ENCODE measurements at regions not wholly inside any gene's neighbourhood (a gene's known extent, or its start where the extent isn't known, plus 50 kb on each side); places are given as distances from the start of the nearest gene placed in this dataset.
"Not testable (repeated sequence)": the region's sequence is repeated elsewhere in the genome, so short reads cannot be mapped to it uniquely, and the experiment has no call there.

DNA sequence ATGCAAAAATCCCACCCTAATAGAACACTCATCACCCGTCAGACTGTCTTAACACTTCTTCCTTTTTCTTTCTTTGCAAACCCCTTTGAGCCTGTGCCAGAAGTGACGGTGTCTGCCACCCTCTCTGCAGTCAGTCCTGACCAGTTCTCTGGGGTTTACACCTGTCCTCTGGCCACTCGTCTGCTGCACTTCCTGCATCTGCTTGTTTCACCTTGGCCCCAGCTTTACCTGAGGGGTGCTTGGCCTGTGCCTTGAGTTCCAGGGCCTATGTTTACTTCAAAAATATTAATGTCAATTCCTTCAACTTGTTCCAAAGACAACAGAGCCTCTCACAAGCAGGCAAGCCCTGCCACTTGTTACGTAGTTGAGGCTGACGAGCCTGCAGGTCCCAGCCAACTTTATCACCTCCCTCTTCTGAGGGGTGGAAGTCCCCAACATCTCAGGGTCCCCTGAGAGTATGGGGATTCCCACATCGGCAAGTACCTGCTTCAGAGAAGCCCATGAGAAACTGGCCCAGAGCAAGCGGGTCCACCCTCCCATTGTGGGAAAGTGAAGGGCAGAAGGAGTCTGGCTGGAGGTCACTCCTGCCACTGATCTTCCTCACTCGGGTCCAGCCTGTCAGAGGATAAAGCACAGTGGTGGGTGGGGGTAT is 205.4 kb downstream of the DAD1 start:
- DNase-seq, result no peak

DNA sequence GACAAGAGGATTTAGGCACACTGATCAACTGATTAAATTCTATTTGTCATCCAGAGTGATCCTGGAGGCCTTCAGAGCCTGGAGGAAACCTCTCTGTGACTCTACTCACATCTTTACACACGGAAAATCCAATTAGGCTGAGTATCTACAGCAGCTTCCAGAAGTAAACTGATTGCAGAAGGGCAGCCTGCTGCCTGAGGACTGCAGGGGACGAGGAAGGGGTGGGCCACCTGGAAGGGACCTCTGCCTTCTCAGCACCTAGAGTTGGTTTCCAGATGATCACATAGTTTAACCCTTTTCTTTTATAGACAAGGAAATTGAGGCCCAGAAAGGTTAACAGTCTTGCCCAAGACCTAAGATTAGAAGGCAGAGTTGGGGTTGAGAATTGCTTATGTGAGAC is 206.1 kb downstream of the DAD1 start:
- DNase-seq, result no peak

GRCh38 chr14:22382395-22382794 is 206.6 kb downstream of the DAD1 start:
- DNase-seq, result no peak

DNA sequence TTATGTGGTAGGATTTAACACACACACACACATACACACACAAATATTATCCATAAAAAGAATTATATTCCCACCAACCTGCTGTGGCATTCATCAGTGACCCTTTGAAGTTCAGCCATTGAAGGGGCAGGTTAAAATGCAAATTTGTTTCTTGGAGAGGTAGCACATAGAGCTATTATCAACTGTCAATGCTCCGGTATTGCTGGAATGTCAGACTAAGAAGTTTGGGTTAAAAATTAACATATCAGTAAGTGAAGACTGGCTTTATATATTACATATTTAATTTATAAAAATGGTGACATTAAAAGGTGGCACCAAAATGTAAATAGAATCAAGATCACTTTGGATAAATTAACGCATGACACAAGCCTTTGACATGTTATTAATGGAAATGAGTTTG is 207.3 kb downstream of the DAD1 start:
- no peak for DNase-seq

- DNase-seq, result no peak
Measured at GRCh38 chr14:22381408-22381760, 207.6 kb downstream of the DAD1 start.

- no peak for DNase-seq
Measured at GRCh38 chr14:22380571-22381407, 208.2 kb downstream of the DAD1 start.

DNA sequence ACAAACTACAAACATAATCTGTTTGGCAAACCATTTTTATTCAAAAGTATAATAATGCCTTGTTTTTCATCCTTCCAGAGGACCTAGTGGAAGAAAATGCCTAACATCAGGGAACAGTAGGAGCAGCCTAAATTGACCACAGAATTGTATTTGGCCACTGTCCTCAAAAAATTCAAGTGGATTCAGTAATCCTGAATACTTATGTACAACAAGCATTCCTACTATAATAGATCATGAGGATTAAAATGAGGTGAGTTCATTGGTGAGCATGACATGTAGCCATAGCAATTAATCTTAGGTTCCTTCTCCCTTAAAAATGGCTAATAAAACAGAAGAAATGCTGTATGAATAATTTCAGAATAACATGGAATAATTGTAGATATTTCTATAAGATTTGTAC is 209.3 kb downstream of the DAD1 start:
- DNase-seq, result no peak

DNA sequence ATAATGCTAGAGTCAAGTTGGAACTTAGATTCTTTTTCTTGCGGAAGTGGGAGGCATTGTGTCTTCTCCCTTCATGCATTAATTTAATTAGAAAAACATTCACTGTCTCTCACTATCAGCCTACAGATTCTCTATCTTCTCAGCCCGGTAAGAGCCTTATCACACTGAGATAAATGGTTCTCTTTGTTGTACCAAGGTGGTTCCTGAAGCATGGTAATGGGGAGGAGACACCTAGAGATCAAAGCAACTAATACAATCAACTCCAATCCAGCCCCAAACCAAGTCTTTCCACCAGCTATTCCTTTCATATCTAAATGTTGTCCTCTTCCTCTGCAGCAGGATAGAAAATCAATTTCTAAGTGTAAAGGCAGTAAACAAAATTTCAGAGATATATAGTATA is 210.8 kb downstream of the DAD1 start:
- no peak for DNase-seq

GRCh38 chr14:22375321-22375930 is 213.6 kb downstream of the DAD1 start:
- DNase-seq, result peak; percentile 11

GRCh38 chr14:22370084-22370847 is 218.8 kb downstream of the DAD1 start:
- no peak for DNase-seq

DNA sequence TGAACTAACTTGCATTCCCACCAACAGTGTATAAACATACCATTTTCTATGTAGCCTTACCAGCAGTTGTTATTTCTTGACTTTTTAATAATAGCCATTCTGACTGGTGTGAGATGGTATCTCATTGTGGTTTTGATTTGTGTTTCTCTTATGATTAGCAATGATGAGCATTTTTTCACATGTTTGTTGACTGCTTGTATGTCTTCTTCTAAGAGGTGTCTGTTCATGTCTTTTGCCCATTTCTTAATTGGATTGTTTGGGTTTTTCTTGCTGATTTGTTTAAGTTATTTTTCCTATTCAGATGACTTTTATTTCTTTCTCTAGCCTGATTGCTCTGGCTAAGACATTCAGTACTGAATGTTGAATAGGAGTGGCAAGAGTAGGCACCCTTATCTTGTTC is 230.3 kb downstream of the DAD1 start:
- no peak for DNase-seq

- DNase-seq, result not testable (repeated sequence)
Measured at GRCh38 chr14:22349281-22349680, 239.7 kb downstream of the DAD1 start.

DNA sequence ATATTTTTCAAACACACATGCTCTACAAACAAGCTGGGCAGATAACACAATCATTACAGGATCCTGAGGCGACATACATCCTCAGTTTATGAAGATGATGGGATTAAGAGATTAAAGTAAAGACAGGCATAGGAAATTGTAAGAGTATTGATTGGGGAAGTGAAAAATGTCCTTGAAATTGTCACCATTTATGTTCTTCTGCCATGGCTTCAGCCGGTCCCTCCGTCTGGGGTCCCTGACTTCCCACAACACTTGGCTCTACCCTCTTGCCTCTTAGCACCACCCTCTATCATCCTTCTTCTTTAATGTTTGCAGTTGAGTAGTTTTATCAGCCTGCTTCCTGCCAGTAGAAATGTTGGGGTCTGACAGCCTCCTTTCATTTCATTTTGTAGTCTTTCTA is 244.4 kb downstream of the DAD1 start:
- DNase-seq, result no peak

- DNase-seq, result not testable (repeated sequence)
Measured at GRCh38 chr14:22344209-22344608, 244.8 kb downstream of the DAD1 start.

GRCh38 chr14:22341049-22341448 is 248.0 kb downstream of the DAD1 start:
- no peak for DNase-seq

DNA sequence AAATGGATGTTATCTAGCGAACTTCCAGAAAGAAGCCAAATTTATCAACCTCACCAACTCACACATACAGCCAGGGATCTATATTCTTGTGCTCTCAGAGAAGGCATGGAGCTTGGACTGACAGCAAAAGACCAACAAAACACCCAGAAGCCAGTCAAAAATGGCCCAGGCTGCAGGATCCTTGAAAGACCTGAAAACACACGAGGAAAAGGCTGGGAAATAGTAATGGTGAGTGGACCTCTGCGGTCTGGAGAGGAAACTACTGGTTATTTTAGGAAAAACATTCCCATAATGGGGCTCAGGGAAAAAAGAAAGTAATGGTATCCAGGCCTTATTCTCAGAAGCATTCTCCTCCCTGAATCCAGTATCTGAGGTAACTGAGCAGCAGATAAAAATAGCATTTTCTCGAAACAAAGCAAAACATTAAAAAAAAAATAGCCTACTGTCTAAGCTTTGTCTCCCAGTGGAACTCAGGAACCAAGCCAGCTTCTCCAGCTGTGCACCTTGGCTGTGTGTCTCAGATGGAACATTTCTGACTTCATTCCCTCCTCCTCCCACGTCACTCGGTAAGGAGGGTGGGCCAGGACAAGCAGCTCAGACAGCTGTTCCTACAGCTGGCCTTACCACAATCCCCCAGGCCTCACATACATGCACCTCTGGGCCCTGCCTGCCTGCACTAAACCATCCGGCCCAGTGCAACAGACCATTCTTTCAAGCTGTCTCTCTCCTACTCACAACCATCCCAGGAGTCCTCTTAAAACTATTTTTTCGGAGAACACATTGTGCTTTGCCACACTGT is 249.9 kb downstream of the DAD1 start:
- DNase-seq, result no peak

DNA sequence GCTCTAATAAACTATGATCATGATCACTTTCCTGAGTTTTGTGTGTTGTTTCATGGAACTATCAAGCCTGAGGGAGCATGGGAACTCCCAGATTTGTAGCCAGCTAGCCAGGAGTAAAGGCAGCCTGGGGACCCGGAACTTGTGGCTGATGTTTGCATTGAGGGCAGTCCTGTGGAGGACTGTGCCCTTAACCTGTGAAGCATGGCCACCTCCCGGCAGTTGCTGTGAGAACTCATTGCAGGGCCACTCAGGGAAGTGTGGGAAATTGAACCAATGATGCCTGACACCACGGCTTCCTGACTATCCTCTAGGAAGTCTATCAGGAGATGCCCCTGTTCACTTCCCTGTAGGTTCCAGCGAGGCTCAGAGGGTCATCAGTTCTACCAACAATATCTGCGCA is 250.6 kb downstream of the DAD1 start:
- no peak for DNase-seq

- no peak for DNase-seq
Measured at GRCh38 chr14:22337938-22338337, 251.1 kb downstream of the DAD1 start.

GRCh38 chr14:22337521-22337920 is 251.5 kb downstream of the DAD1 start:
- DNase-seq, result no peak

DNA sequence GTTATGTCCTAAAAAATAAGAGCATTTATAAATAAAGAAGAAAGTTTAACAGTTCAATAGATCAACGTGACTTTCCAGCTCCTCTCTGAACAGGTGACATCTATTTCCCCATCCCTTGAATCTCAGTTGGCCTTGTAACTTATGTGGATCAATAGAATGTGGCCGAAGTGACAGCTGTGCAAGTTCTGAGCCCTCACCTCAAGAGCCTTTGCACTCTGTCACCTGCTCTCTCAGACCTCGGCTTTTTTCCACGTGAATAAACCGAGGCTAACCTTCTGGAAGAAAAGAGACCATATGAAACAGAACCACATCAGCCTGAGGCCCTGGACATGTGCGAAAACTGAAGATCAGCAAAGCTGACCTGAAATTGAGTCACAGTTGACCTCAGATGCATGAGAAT is 253.0 kb downstream of the DAD1 start:
- no peak for DNase-seq

DNA sequence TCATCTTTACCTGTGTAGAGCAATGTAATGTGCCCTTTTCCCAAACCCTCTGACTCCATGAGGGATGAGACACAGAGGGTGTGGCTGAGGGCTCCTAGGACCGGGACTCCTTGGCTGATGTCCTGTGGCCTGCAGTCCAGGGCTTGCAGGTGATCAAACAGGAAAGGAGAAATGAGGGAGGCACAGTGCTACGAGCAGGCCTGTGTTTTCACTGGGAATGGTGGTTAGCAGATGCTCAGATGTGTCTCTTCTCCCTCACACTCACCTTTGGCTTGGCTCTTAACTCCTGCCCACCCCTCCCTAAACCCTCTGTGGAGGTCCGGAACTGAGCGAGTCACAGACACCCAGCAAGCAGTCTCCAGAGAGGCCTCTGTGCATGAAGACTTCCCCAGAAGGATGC is 254.4 kb downstream of the DAD1 start:
- no peak for DNase-seq

GRCh38 chr14:22334275-22334577 is 254.8 kb downstream of the DAD1 start:
- DNase-seq, result no peak
